ENCODE measurements at regions not wholly inside any gene's neighbourhood (a gene's known extent, or its start where the extent isn't known, plus 50 kb on each side); places are given as distances from the start of the nearest gene placed in this dataset.

DNA sequence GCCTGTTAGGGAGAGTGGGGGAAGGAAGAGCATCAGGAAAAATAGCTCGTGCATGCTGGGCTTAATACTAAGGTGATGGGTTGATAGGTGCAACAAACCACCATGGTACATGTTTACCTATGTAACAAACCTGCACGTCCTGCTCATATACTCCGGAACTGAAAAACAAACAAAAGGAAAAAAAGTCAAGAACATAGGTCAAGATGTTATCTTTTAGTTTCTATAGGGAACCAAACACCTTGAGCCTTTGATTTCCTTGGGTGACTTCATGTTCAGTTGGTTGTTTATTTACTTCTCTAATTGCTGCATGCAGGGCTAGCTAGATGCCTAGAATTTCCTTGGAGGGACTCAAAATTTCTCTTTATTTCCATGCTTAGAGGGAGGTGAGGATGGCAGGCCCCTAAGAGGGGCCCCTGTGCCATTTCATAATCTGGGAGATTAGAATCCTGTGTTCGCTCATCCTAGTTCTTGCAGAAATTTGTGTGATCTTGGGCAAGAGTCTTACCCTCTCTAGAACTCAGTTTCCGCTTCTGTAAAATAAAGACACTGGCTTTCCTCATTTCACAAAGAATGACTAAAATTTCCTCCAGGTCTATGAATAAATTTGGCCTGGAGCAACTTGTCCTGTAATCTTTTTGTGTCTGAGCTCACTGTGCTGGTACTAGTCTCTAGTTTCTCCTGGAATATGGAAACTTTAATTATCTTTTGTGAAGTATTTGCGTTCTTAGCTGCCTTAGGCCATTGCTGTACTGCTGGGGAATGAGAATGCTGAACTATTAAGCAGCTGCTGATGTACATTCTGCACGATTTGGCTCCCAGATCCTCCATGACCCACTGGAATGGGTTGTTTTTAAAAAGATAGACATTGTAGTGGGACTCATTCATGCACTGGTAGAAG lies 457.5 kb downstream of the EDEM1 start:
- no peak for DNase-seq
- H3K27me3 Mint-ChIP-seq = peaks cover 0 to 9% (median 0%) of the 10 kb centered on the region in 5 donors
- H3K9me3 Mint-ChIP-seq = peaks cover 4 to 29% (median 17%) of the 10 kb centered on the region in 9 donors
- H3K4me3 Mint-ChIP-seq = no peak overlapping the region
- ATAC-seq = no peak
- H3K27ac Mint-ChIP-seq = no peak overlapping the region
- POLR2A ChIA-PET = no interaction called here
- peaks cover 0 to 5% (median 0%) of the 10 kb centered on the region in 3 donors for H3K36me3 Mint-ChIP-seq
- no peaks in the 10 kb centered on the region for H3K4me1 Mint-ChIP-seq

DNA sequence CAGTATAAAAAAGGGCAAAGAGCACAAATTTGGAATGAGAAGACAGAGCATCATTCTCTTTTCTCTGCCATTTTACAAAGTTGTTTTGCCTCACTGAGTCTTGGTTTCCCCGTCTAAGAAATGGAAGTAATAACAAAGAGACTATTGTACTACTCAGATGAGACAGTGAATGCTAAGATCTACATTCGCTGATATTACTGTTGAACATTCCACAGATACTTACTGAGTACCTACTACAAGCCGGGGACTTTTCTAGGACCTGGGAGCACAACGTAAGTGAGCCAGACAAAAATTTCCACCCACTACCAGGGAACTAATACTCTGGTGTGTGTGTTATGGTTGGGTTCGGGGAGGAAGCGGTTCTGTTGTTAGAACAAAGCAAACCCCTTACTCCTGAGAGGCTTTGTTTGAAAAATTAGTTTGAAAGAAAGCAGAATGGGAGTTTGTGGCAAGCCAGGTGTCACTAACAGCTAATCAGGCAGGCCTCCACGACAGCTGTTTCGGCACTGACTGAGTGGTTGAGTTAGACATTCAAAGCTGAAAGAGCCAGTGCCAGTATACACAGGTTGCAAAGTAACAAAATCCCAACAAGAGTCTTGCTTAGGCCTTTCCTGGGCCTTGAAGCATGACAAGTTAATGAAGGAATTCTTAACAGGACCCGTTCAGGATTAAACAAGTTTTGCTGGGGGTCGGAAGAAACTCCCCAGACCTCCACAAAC lies 458.3 kb downstream of the EDEM1 start:
- DNase-seq = no peak
- H3K27ac Mint-ChIP-seq = no peak overlapping the region
- peaks cover 0 to 29% (median 10%) of the 10 kb centered on the region in 9 donors for H3K9me3 Mint-ChIP-seq
- peaks cover 0 to 4% (median 0%) of the 10 kb centered on the region in 5 donors for H3K27me3 Mint-ChIP-seq
- no peak for ATAC-seq
- no peaks in the 10 kb centered on the region for H3K4me1 Mint-ChIP-seq
- no peak overlapping the region for H3K4me3 Mint-ChIP-seq
- H3K36me3 Mint-ChIP-seq = peaks cover 0 to 5% (median 0%) of the 10 kb centered on the region in 3 donors
- POLR2A ChIA-PET = no interaction called here

DNA sequence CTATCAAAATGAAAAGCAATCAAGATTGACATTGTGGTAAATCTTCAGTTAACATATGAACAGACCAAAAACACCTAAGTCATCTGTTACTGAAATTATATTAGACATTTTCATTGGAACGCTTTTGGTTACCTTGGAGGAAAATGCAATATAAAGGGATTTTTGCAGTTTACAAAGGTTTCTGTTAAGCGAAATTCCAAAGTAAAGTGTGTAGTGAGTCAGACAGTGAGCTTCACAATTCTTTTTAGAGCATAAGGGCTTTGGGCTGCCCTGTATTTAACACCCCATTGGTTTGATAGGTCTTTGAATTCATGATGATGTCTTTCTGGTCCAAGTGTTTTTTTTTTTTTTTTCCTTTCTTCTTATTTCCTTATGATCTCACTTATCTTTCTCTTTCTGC lies 462.8 kb downstream of the EDEM1 start:
- Mint-ChIP-seq H3K4me1 (no peaks in the 10 kb centered on the region), H3K4me3 (no peak overlapping the region), H3K27ac (no peak overlapping the region), H3K27me3 (no peaks in the 10 kb centered on the region), H3K9me3 (peaks cover 2 to 26% (median 6%) of the 10 kb centered on the region in 9 donors), H3K36me3 (peaks cover 0 to 5% (median 0%) of the 10 kb centered on the region in 3 donors)
- POLR2A ChIA-PET = no interaction called here
- no peak for DNase-seq
- no peak for ATAC-seq

DNA sequence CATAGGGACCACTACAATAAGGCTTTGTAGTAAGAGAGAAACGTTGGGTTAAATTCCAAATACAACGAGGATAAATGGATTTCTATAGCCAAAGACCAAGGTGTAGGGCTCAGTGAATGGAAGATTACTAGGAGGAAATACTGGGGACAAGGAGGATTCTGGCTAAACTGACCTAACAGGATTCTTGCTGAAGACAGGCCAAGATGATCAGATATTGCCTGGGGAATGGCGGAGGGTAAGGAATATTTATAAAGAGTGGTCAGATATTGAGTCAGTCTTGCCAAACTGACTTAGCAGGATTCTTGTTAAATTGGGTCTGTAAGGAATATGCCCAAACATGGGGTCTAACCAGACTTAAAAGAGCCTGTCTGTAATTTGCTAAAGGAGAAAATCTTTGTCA lies 463.8 kb downstream of the EDEM1 start:
- POLR2A ChIA-PET = no interaction called here
- Mint-ChIP-seq H3K9me3 (peaks cover 1 to 30% (median 9%) of the 10 kb centered on the region in 9 donors), H3K27ac (no peak overlapping the region), H3K36me3 (peaks cover 0 to 5% (median 0%) of the 10 kb centered on the region in 3 donors), H3K4me3 (no peak overlapping the region), H3K4me1 (no peaks in the 10 kb centered on the region), H3K27me3 (no peaks in the 10 kb centered on the region)
- no peak for ATAC-seq
- DNase-seq = no peak

DNA sequence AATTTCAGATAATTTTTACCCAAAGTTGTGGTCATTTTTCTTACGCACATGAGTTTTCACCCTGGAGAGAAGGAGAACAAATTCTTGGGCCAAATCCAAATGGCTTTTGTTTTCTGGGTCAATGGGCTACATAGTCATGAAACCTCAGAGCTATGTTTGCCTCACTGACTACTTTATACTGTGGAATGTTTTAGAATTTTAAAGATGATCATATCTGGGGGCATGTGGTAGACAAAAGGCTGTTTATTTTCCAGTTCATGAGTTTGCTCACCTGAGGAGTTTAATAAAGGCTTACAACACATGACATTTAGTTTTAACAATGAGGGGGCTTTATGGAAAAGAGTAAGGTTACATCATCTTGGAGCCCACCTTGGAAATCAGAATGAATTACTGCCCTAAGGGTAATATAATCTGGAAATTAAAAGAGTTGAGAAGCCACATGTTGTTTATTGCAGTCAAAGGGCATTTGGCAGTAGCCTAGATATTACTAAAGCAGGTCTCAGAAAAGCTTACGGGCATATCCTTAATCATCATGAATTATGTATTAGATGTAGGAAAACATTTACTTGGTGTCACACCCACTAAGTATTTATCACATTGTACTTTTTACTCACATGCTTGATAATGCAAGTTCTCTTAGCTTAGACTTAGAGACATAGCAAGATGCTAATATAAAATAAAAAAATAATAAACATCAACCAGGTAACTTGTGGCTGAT lies 466.1 kb downstream of the EDEM1 start:
- no peaks in the 10 kb centered on the region for H3K4me1 Mint-ChIP-seq
- DNase-seq (no peak), ATAC-seq (no peak)
- peaks cover 0 to 31% (median 9%) of the 10 kb centered on the region in 9 donors for H3K9me3 Mint-ChIP-seq
- H3K36me3 Mint-ChIP-seq = no peaks in the 10 kb centered on the region
- H3K27ac Mint-ChIP-seq = no peak overlapping the region
- no peak overlapping the region for H3K4me3 Mint-ChIP-seq
- POLR2A ChIA-PET = no interaction called here
- H3K27me3 Mint-ChIP-seq = no peaks in the 10 kb centered on the region

DNA sequence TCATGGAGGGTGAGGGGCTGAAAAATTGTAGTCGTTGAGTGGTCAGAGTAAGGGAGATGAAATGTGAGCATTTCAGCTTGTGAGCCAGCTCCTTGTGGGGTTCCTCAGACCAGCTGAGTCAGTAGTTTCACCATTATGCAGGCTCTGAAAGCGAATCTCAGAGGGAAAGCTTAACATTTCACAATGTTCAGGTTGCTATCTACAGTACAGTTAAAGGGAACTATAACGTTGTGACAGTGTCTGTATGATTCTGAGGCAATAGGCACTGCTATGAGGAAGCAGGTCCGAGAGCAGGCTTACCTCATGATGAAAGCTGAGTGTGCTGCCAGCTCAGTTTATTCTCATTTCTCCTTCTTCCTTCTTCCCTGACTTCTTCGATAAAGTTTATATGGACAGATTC lies 469.6 kb downstream of the EDEM1 start:
- no peaks in the 10 kb centered on the region for H3K4me1 Mint-ChIP-seq
- no peak for ATAC-seq
- H3K36me3 Mint-ChIP-seq = no peaks in the 10 kb centered on the region
- H3K9me3 Mint-ChIP-seq = peaks cover 0 to 35% (median 12%) of the 10 kb centered on the region in 9 donors
- POLR2A ChIA-PET = no interaction called here
- DNase-seq = no peak
- H3K27ac Mint-ChIP-seq = no peak overlapping the region
- H3K27me3 Mint-ChIP-seq = no peaks in the 10 kb centered on the region
- H3K4me3 Mint-ChIP-seq = no peak overlapping the region

DNA sequence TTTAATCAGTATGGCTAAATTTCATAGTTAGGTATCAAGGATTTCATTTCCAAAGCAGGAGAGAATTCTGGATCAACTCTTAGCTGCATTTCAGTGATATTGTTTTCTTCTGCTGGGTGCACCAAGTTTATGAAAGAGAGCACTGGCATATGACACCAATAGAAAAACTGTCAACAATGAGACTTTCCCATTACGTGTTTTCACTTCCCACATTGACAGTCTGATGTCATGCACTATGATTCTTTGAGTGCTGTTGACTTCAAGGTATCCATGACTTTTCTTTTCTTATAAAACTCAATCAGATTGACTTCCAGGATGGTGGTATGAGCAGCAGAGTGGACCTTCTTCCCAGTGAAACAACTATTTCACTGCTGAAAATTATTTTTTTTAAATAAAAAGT lies 476.1 kb downstream of the EDEM1 start:
- peaks cover 0 to 4% (median 0%) of the 10 kb centered on the region in 5 donors for H3K27me3 Mint-ChIP-seq
- H3K4me1 Mint-ChIP-seq = no peaks in the 10 kb centered on the region
- no peak overlapping the region for H3K4me3 Mint-ChIP-seq
- POLR2A ChIA-PET = no interaction called here
- no peak for DNase-seq
- ATAC-seq = no peak
- H3K36me3 Mint-ChIP-seq = peaks cover 0 to 10% (median 2%) of the 10 kb centered on the region in 3 donors
- H3K27ac Mint-ChIP-seq = no peak overlapping the region
- peaks cover 9 to 43% (median 26%) of the 10 kb centered on the region in 9 donors for H3K9me3 Mint-ChIP-seq

DNA sequence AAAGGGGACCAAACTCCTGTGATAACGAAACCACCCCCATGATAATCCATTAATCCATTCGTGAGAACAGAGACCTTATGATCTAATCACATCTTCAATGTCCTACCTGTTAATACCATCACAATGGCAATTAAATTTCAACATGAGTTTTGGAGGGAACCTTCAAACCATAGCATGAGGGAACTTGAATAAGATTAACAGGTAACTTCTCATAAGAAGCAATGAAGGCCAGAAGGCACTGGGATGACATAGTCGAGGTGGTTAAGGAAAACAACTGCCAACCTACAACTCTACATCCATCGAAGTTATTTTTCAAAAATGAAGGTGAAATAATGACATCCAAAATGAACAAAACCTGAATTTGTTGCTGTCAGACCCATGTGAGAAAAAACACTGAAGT lies 478.9 kb downstream of the EDEM1 start:
- Mint-ChIP-seq H3K4me1 (no peaks in the 10 kb centered on the region), H3K27me3 (peaks cover 0 to 4% (median 0%) of the 10 kb centered on the region in 5 donors)
- DNase-seq = no peak

DNA sequence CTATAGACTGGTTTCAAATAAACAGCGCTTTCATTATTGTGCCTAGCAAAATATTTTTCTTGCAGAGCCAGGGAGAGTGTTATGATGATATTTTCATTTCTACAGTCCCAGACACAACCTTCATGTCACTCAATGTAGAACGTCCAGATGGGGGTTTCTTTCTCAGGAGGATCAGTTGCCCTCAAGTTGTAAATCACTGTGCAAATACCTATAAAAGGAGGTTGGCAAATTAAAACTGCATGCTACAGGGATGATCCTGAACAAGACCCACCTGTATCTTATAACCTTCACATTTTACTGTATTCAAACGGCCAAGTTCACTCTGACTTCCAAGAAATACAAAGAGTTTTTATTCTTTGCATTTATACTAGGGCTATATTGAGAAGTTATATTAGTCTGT lies 486.0 kb downstream of the EDEM1 start:
- H3K36me3 Mint-ChIP-seq = no peaks in the 10 kb centered on the region
- ATAC-seq = no peak
- H3K27me3 Mint-ChIP-seq = peaks cover 0 to 2% (median 0%) of the 10 kb centered on the region in 5 donors
- H3K4me1 Mint-ChIP-seq = no peaks in the 10 kb centered on the region
- no peak overlapping the region for H3K27ac Mint-ChIP-seq
- POLR2A ChIA-PET = no interaction called here
- H3K9me3 Mint-ChIP-seq = peaks cover 0 to 32% (median 8%) of the 10 kb centered on the region in 9 donors
- no peak for DNase-seq
- H3K4me3 Mint-ChIP-seq = no peak overlapping the region

More for the DNA sequence above, 478.9 kb downstream of the EDEM1 start:
- no peak for ATAC-seq
- Mint-ChIP-seq H3K27ac (no peak overlapping the region), H3K36me3 (peaks cover 0 to 10% (median 2%) of the 10 kb centered on the region in 3 donors), H3K4me3 (no peak overlapping the region), H3K9me3 (peaks cover 8 to 42% (median 25%) of the 10 kb centered on the region in 9 donors)
- POLR2A ChIA-PET = no interaction called here

DNA sequence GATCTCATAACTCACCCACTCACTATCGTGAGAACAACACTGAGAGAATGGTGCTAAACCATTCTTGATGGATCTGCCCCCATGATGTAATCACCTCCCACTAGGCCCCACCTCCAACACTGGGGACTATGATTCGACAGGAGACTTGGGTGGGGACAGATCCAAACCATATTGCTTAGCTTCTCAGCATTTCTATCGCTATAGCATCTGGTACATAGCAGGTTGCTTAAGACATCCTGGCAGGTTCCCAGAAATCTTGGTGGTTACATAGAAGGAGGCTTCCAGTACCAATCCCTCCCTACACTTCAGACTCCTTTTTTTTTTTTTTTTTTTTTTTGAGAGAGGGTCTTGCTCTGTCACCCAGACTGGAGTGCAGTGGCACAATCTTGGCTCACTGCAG lies 487.8 kb downstream of the EDEM1 start:
- Mint-ChIP-seq H3K36me3 (no peaks in the 10 kb centered on the region), H3K9me3 (peaks cover 0 to 31% (median 8%) of the 10 kb centered on the region in 9 donors), H3K27ac (no peak overlapping the region), H3K27me3 (peaks cover 0 to 2% (median 0%) of the 10 kb centered on the region in 5 donors), H3K4me1 (no peaks in the 10 kb centered on the region), H3K4me3 (no peak overlapping the region)
- POLR2A ChIA-PET = no interaction called here
- DNase-seq (no peak), ATAC-seq (no peak)

DNA sequence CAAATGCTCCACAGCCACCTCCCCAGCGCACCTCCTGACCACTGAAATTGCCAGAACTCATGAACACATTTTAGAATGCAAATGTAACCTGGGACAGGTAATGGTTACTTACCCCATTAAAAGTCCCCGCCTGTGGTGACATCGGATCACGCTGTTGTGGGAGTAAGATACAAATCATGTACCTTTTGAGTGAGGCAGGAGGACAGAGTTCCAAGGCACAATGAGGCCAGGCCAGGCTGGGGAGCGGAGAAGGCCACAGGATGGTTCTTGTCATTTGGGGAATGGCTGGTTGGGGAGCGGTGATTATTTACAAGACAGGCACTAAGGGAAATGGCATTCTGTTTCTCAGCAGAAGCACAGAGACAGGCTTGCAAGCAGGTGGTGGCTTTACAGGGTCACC lies 490.0 kb downstream of the EDEM1 start:
- no peaks in the 10 kb centered on the region for H3K4me1 Mint-ChIP-seq
- H3K36me3 Mint-ChIP-seq = no peaks in the 10 kb centered on the region
- DNase-seq (no peak), ATAC-seq (no peak)
- peaks cover 0 to 31% (median 6%) of the 10 kb centered on the region in 9 donors for H3K9me3 Mint-ChIP-seq
- H3K4me3 Mint-ChIP-seq = no peak overlapping the region
- POLR2A ChIA-PET = no interaction called here
- no peaks in the 10 kb centered on the region for H3K27me3 Mint-ChIP-seq
- no peak overlapping the region for H3K27ac Mint-ChIP-seq

DNA sequence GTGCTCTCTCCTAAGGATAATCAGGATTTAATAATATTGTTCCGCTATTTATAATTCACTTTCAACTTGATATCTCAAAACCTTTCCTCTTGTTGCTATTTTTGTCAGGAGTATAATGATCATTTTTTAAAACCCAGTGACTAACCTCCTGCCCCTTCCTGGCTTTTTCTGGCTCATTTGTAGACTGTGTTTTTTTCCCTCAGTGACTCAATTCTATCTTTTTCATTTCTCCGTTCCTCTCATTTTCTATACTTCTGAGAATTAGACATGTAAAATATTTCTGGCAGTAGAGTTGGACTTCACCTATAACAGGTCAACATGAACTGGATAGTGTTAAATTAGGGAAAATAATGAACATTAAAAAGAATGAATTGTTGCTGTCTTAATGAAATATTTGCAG lies 490.7 kb downstream of the EDEM1 start:
- DNase-seq (no peak), ATAC-seq (no peak)
- Mint-ChIP-seq H3K27ac (no peak overlapping the region), H3K9me3 (peaks cover 0 to 32% (median 6%) of the 10 kb centered on the region in 9 donors), H3K36me3 (no peaks in the 10 kb centered on the region), H3K27me3 (no peaks in the 10 kb centered on the region), H3K4me1 (no peaks in the 10 kb centered on the region), H3K4me3 (no peak overlapping the region)
- POLR2A ChIA-PET = no interaction called here

DNA sequence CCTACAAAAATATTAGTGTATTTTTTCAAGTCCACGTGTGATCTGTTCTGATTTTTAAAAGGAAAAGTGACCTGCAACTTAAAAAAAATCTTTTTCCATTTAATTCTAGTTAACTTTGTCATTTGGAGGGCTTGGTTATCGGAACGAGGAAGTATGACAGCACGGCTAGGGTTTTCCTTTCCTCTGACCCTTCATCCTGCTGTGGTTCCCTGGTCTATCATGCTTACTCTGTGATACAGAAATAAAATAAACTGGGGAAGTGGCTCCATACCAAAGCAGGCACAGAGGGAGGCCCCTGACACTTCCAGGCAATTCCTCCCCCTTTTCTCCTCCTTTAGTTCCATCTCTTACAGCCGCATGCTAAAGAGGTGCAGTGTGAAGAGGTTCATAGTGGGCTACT lies 491.3 kb downstream of the EDEM1 start:
- DNase-seq = no peak
- ATAC-seq = no peak
- H3K9me3 Mint-ChIP-seq = peaks cover 0 to 35% (median 5%) of the 10 kb centered on the region in 9 donors
- no peaks in the 10 kb centered on the region for H3K36me3 Mint-ChIP-seq
- H3K4me1 Mint-ChIP-seq = no peaks in the 10 kb centered on the region
- H3K4me3 Mint-ChIP-seq = no peak overlapping the region
- POLR2A ChIA-PET = no interaction called here
- H3K27me3 Mint-ChIP-seq = no peaks in the 10 kb centered on the region
- no peak overlapping the region for H3K27ac Mint-ChIP-seq

Measured in naive thymus-derived CD8-positive, alpha-beta T cell (primary cell).